TTC549 (cell line): ENCODE measurements at regions not wholly inside any gene's neighbourhood (a gene's known extent, or its start where the extent isn't known, plus 50 kb on each side); places are given as distances from the start of the nearest gene placed in this dataset.
"Not testable (repeated sequence)": the region's sequence is repeated elsewhere in the genome, so short reads cannot be mapped to it uniquely, and the experiment has no call there.

Experiments used
- FAIRE-seq: peaks from 2 replicates; lab custom pipeline; 2012; peaks lifted over from hg19 to GRCh38; lab: Jason Lieb, UNC

- FAIRE-seq = no peak
Measured at GRCh38 chr13:50229960-50230661, 214.9 kb downstream of the KCNRG start.

- FAIRE-seq = no peak
Measured at GRCh38 chr13:50230662-50230978, 215.4 kb downstream of the KCNRG start.

- FAIRE-seq = not testable (repeated sequence)
Measured at GRCh38 chr13:50233574-50233973, 218.3 kb downstream of the KCNRG start.

- no peak for FAIRE-seq
Measured at GRCh38 chr13:50235604-50236342, 220.5 kb downstream of the KCNRG start.

GRCh38 chr13:50236898-50237318, 221.7 kb downstream of the KCNRG start:
- no peak for FAIRE-seq

- FAIRE-seq = no peak
Measured at GRCh38 chr13:50238922-50239321, 223.7 kb downstream of the KCNRG start.

- no peak for FAIRE-seq
Measured at GRCh38 chr13:50241479-50241878, 226.2 kb downstream of the KCNRG start.

- FAIRE-seq = no peak
Measured at GRCh38 chr13:50243931-50244330, 228.7 kb downstream of the KCNRG start.

- FAIRE-seq = no peak
Measured at GRCh38 chr13:50244355-50244712, 229.1 kb downstream of the KCNRG start.

GRCh38 chr13:50244713-50245574, 229.7 kb downstream of the KCNRG start:
- FAIRE-seq = no peak

GRCh38 chr13:50247223-50247622, 232.0 kb downstream of the KCNRG start:
- FAIRE-seq = no peak

- FAIRE-seq = no peak
Measured at GRCh38 chr13:50248516-50249143, 233.4 kb downstream of the KCNRG start.

GRCh38 chr13:50249144-50249521, 233.9 kb downstream of the KCNRG start:
- FAIRE-seq = no peak

GRCh38 chr13:50250401-50250800, 235.2 kb downstream of the KCNRG start:
- no peak for FAIRE-seq

- FAIRE-seq = no peak
Measured at GRCh38 chr13:50255639-50256038, 240.4 kb downstream of the KCNRG start.

GRCh38 chr13:50256536-50257321, 241.5 kb downstream of the KCNRG start:
- FAIRE-seq = not testable (repeated sequence)

GRCh38 chr13:50257646-50258045, 242.4 kb downstream of the KCNRG start:
- no peak for FAIRE-seq

- no peak for FAIRE-seq
Measured at GRCh38 chr13:50261130-50261901, 246.1 kb downstream of the KCNRG start.

- no peak for FAIRE-seq
Measured at GRCh38 chr13:50267066-50267465, 251.8 kb downstream of the KCNRG start.

- no peak for FAIRE-seq
Measured at GRCh38 chr13:50267917-50268316, 252.7 kb downstream of the KCNRG start.

- no peak for FAIRE-seq
Measured at GRCh38 chr13:50268500-50268899, 253.3 kb downstream of the KCNRG start.
